ENCODE measurements at regions not wholly inside any gene's neighbourhood (a gene's known extent, or its start where the extent isn't known, plus 50 kb on each side); places are given as distances from the start of the nearest gene placed in this dataset.

DNA sequence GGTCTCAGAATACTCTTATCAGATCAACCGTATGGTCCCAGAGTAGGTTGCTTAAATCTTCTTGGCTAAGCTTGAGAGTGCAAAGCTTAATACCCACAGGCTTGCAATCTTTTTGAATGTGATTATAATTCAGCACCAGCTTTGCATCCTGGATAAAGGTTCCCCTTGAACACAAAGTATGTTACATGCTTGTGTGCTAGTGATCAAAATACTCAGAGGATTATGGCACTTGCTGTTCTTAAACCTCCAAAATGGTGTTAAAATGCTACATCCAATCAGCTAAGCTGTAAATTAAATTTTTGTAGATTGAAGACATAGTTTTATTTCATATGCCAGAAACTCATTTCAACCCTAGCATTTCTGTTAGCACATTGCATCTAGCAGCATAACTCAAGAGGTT lies 812.2 kb upstream of the TENM3 start:
- H2BK5ac ChIP-seq (ENCODE audit: low read depth, low read length, poor library complexity, severe bottlenecking): no peak overlapping the region
- no peak overlapping the region for H3K27ac ChIP-seq (ENCODE audit: insufficient read depth, low read length)
- no peak overlapping the region for H4K91ac ChIP-seq (ENCODE audit: insufficient read depth, low read depth, low read length)
- no peaks in the 10 kb centered on the region for H3K9me3 ChIP-seq (ENCODE audit: control insufficient read depth, insufficient read depth, low read length)
- intact Hi-C loops (cut with micrococcal nuclease): no loop called here
- H2AK9ac ChIP-seq (replicated peaks; ENCODE audit: low read depth, low read length, poor library complexity): no peak overlapping the region
- H3K4me1 ChIP-seq (ENCODE audit: control insufficient read depth, insufficient read depth, low read length): no peaks in the 10 kb centered on the region
- ATAC-seq (ENCODE audit: low read depth): no peak
- ChIA-PET CTCF (no interaction called here), POLR2A (ENCODE audit: unreplicated experiment) (no interaction called here)
- no peak overlapping the region for H3K14ac ChIP-seq (replicated peaks; ENCODE audit: low read depth, low read length)
- H3K23ac ChIP-seq (ENCODE audit: low read depth, low read length): no peak overlapping the region
- no peaks in the 10 kb centered on the region for H4K20me1 ChIP-seq (ENCODE audit: insufficient read depth, low read length)
- DNase-seq: no peak
- no peak overlapping the region for H4K8ac ChIP-seq (ENCODE audit: low read depth in 2 of 2, low read length in 2 of 2)
- in situ Hi-C loops (cut with MboI; ENCODE audit: low sequenced_read_pairs): no loop called here
- H3K4me3 ChIP-seq (ENCODE audit: insufficient read depth, low read depth, low read length): no peak overlapping the region
- no peak overlapping the region for H2BK20ac ChIP-seq (ENCODE audit: low read depth, low read length)
- no peaks in the 10 kb centered on the region for H3K79me1 ChIP-seq (ENCODE audit: low read depth in 1 of 2, low read length in 2 of 2)
- no peaks in the 10 kb centered on the region for H3K27me3 ChIP-seq (ENCODE audit: control insufficient read depth, insufficient read depth, low read length)
- no peak overlapping the region for H2AFZ ChIP-seq (replicated peaks; ENCODE audit: low read length, poor library complexity)
- no peak overlapping the region for H3K9ac ChIP-seq (ENCODE audit: low read depth, low read length)
- no peak overlapping the region for H2AK5ac ChIP-seq (ENCODE audit: low read depth, low read length)
- no peak overlapping the region for H3K56ac ChIP-seq (ENCODE audit: extremely low read depth, insufficient read depth, low read length)
- H3K4ac ChIP-seq (ENCODE audit: low read depth, low read length): no peak overlapping the region
- H2BK120ac ChIP-seq (ENCODE audit: low read depth, low read length): no peak overlapping the region
- H2BK15ac ChIP-seq (ENCODE audit: low read depth, low read length): no peak overlapping the region
- H3K4me2 ChIP-seq (ENCODE audit: low read depth, low read length): no peak overlapping the region
- BruUV-seq (replicated peaks): no TSS peak
- no peak for TF ChIP-seq POLR2A (IDR thresholded peaks at IDR 0.05; ENCODE audit: low read depth, low read length)
- TF ChIP-seq, protein P1, sequence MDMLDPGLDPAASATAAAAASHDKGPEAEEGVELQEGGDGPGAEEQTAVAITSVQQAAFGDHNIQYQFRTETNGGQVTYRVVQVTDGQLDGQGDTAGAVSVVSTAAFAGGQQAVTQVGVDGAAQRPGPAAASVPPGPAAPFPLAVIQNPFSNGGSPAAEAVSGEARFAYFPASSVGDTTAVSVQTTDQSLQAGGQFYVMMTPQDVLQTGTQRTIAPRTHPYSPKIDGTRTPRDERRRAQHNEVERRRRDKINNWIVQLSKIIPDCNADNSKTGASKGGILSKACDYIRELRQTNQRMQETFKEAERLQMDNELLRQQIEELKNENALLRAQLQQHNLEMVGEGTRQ (IDR thresholded peaks at IDR 0.05; ENCODE audit: low read depth, low read length): no peak
- no peaks in the 10 kb centered on the region for H3K36me3 ChIP-seq (ENCODE audit: control insufficient read depth, insufficient read depth, low read length)
- H3K9me1 ChIP-seq (ENCODE audit: insufficient read depth, low read length): no peaks in the 10 kb centered on the region
- no peak overlapping the region for H4K5ac ChIP-seq (ENCODE audit: low read depth, low read length)
- no CpG with 5 or more reads among the region's 1 CpG for WGBS, 2 experiments (ENCODE audit: extremely low coverage in 2 of 2, insufficient read length in 1 of 2)
- no peak overlapping the region for H3K18ac ChIP-seq (ENCODE audit: low read depth, low read length)
- dilution Hi-C loops (cut with HindIII; ENCODE audit: low sequenced_read_pairs, unreplicated experiment): no loop called here

All from IMR-90 (cell line).